ENCODE measurements at regions not wholly inside any gene's neighbourhood (a gene's known extent, or its start where the extent isn't known, plus 50 kb on each side); places are given as distances from the start of the nearest gene placed in this dataset.

DNA sequence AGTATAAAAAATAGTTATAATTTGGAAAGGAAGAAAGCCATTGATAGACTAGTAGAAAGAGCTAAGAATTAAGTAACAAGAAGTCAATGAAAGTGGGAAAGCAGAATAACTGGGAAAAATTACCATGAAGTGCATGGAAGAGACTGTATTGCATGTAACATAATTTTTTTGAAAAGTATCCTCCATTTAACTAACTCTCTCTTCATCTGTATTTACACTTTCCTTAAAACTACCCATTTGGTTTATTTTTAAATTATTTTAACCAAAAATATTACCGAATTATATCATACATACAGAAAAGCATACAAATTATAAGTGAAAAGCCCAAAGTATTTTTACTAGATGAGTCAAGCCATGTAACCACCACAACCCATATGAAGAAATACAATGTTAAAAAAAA, 1009.9 kb upstream of the SEMA6D start (continued):
- TF ChIP-seq, protein P1, sequence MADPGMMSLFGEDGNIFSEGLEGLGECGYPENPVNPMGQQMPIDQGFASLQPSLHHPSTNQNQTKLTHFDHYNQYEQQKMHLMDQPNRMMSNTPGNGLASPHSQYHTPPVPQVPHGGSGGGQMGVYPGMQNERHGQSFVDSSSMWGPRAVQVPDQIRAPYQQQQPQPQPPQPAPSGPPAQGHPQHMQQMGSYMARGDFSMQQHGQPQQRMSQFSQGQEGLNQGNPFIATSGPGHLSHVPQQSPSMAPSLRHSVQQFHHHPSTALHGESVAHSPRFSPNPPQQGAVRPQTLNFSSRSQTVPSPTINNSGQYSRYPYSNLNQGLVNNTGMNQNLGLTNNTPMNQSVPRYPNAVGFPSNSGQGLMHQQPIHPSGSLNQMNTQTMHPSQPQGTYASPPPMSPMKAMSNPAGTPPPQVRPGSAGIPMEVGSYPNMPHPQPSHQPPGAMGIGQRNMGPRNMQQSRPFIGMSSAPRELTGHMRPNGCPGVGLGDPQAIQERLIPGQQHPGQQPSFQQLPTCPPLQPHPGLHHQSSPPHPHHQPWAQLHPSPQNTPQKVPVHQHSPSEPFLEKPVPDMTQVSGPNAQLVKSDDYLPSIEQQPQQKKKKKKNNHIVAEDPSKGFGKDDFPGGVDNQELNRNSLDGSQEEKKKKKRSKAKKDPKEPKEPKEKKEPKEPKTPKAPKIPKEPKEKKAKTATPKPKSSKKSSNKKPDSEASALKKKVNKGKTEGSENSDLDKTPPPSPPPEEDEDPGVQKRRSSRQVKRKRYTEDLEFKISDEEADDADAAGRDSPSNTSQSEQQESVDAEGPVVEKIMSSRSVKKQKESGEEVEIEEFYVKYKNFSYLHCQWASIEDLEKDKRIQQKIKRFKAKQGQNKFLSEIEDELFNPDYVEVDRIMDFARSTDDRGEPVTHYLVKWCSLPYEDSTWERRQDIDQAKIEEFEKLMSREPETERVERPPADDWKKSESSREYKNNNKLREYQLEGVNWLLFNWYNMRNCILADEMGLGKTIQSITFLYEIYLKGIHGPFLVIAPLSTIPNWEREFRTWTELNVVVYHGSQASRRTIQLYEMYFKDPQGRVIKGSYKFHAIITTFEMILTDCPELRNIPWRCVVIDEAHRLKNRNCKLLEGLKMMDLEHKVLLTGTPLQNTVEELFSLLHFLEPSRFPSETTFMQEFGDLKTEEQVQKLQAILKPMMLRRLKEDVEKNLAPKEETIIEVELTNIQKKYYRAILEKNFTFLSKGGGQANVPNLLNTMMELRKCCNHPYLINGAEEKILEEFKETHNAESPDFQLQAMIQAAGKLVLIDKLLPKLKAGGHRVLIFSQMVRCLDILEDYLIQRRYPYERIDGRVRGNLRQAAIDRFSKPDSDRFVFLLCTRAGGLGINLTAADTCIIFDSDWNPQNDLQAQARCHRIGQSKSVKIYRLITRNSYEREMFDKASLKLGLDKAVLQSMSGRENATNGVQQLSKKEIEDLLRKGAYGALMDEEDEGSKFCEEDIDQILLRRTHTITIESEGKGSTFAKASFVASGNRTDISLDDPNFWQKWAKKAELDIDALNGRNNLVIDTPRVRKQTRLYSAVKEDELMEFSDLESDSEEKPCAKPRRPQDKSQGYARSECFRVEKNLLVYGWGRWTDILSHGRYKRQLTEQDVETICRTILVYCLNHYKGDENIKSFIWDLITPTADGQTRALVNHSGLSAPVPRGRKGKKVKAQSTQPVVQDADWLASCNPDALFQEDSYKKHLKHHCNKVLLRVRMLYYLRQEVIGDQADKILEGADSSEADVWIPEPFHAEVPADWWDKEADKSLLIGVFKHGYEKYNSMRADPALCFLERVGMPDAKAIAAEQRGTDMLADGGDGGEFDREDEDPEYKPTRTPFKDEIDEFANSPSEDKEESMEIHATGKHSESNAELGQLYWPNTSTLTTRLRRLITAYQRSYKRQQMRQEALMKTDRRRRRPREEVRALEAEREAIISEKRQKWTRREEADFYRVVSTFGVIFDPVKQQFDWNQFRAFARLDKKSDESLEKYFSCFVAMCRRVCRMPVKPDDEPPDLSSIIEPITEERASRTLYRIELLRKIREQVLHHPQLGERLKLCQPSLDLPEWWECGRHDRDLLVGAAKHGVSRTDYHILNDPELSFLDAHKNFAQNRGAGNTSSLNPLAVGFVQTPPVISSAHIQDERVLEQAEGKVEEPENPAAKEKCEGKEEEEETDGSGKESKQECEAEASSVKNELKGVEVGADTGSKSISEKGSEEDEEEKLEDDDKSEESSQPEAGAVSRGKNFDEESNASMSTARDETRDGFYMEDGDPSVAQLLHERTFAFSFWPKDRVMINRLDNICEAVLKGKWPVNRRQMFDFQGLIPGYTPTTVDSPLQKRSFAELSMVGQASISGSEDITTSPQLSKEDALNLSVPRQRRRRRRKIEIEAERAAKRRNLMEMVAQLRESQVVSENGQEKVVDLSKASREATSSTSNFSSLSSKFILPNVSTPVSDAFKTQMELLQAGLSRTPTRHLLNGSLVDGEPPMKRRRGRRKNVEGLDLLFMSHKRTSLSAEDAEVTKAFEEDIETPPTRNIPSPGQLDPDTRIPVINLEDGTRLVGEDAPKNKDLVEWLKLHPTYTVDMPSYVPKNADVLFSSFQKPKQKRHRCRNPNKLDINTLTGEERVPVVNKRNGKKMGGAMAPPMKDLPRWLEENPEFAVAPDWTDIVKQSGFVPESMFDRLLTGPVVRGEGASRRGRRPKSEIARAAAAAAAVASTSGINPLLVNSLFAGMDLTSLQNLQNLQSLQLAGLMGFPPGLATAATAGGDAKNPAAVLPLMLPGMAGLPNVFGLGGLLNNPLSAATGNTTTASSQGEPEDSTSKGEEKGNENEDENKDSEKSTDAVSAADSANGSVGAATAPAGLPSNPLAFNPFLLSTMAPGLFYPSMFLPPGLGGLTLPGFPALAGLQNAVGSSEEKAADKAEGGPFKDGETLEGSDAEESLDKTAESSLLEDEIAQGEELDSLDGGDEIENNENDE (IDR thresholded peaks at IDR 0.05; ENCODE audit: insufficient replicate concordance, low read length): no peak
- TF ChIP-seq, protein P2, sequence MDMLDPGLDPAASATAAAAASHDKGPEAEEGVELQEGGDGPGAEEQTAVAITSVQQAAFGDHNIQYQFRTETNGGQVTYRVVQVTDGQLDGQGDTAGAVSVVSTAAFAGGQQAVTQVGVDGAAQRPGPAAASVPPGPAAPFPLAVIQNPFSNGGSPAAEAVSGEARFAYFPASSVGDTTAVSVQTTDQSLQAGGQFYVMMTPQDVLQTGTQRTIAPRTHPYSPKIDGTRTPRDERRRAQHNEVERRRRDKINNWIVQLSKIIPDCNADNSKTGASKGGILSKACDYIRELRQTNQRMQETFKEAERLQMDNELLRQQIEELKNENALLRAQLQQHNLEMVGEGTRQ (IDR thresholded peaks at IDR 0.05; ENCODE audit: low read length): no peak
- TF ChIP-seq NANOG (IDR thresholded peaks at IDR 0.05; ENCODE audit: insufficient read depth, low read depth, low read length, poor library complexity, severe bottlenecking) (no peak), ATF3 (IDR thresholded peaks at IDR 0.05; ENCODE audit: insufficient read depth, low read depth, low read length) (no peak), SP2 (IDR thresholded peaks at IDR 0.05; ENCODE audit: low read length) (no peak), HDAC2 (IDR thresholded peaks at IDR 0.05; ENCODE audit: borderline replicate concordance in 1 of 2, low read depth in 2 of 2, low read length in 2 of 2) (no peak)

Data from H1 (cell line).